Endothelial cell of umbilical vein (primary cell): ENCODE measurements at regions not wholly inside any gene's neighbourhood (a gene's known extent, or its start where the extent isn't known, plus 50 kb on each side); places are given as distances from the start of the nearest gene placed in this dataset.

Source experiments
- BruUV-seq: library from RNA; stranded (reverse); fragments of 400-500 nt; replicated peaks from 2 replicates; lab custom pipeline; 2021; lab: Mats Ljungman, UMichigan
- CTCF ChIA-PET: fragments of 300-600, 350-600 bp; sonication (Branson Sonifier 250); formaldehyde crosslinking; loops from one replicate; lab custom pipeline; 2021; ENCODE audit warnings: antibody characterized with exemption, inconsistent platforms; lab: Charles Lee
- POLR2A ChIA-PET: fragments of 300-600, 350-600 bp; sonication (Branson Sonifier 250); formaldehyde crosslinking; loops from one replicate; lab custom pipeline; 2021; ENCODE audit warnings: antibody characterized with exemption, inconsistent platforms; lab: Charles Lee
- DNase-seq: peaks from one replicate; pipeline ENCODE4 v3.0.0-alpha.2; 2011; ENCODE audit warnings: low read depth, low spot score
- FAIRE-seq: peaks from 2 replicates; lab custom pipeline; 2011; peaks lifted over from hg19 to GRCh38; lab: Jason Lieb, UNC
- H2AFZ ChIP-seq: 2 replicates; pipeline ENCODE4 v1.6.0; 2012; ENCODE audit warnings: low read depth, low read length, control low read depth, inconsistent platforms
- H3K27ac ChIP-seq: 2 replicates; pipeline ENCODE4 v1.5.1; 2011; ENCODE audit warnings: low read depth, mild to moderate bottlenecking, control low read depth, low read length, moderate library complexity; ENCODE audit not compliant: insufficient read depth
- H3K27me3 ChIP-seq, 2 experiments: 2 replicates each; pipeline versions ENCODE4 v1.6.0 to v1.6.1; 2011; ENCODE audit warnings: low read length in 2 of 2, mixed read lengths in 1 of 2; ENCODE audit not compliant: control insufficient read depth in 2 of 2, insufficient read depth in 2 of 2
- H3K36me3 ChIP-seq, 2 experiments: 2 replicates in 1 of 2; 3 replicates in 1 of 2; pipeline ENCODE4 v1.5.1; 2011; ENCODE audit warnings: low read length in 2 of 2, mild to moderate bottlenecking in 1 of 2, moderate library complexity in 1 of 2; ENCODE audit not compliant: control insufficient read depth in 2 of 2, insufficient read depth in 2 of 2; ENCODE audit errors: extremely low read depth in 1 of 2
- H3K4me1 ChIP-seq: 3 replicates; pipeline ENCODE4 v1.5.1; 2011; ENCODE audit warnings: mild to moderate bottlenecking, low read length; ENCODE audit not compliant: control insufficient read depth, insufficient read depth; ENCODE audit errors: extremely low read depth
- H3K4me2 ChIP-seq: 2 replicates; pipeline ENCODE4 v1.6.1; 2011; ENCODE audit warnings: low read length, control low read depth, mixed read lengths; ENCODE audit not compliant: insufficient read depth
- H3K4me3 ChIP-seq, 3 experiments: fragments of 200-600 bp in 1 of 3; sonication (generic), shearing (Covaris generic) in 1 of 3; replicated peaks in 1 of 3; 2 replicates each; pipeline ENCODE4 v1.5.1; 2011 to 2016; ENCODE audit warnings: control low read depth in 3 of 3, low read length in 3 of 3, mild to moderate bottlenecking in 2 of 3, inconsistent platforms in 1 of 3, low read depth in 1 of 3, moderate library complexity in 1 of 3; ENCODE audit not compliant: insufficient read depth in 1 of 3
- H3K79me2 ChIP-seq: 2 replicates; pipeline ENCODE4 v1.6.0; 2012; ENCODE audit warnings: low read length, inconsistent platforms; ENCODE audit not compliant: control insufficient read depth, insufficient read depth
- H3K9ac ChIP-seq: replicated peaks from 2 replicates; pipeline ENCODE3; 2011; ENCODE audit warnings: low read length, control low read depth; ENCODE audit not compliant: insufficient read depth; ENCODE audit errors: extremely low read depth
- H3K9me1 ChIP-seq: replicated peaks from 3 replicates; pipeline ENCODE4 v1.6.0; 2011; ENCODE audit warnings: mild to moderate bottlenecking, low read length; ENCODE audit not compliant: control insufficient read depth, insufficient read depth; ENCODE audit errors: extremely low read depth
- H3K9me3 ChIP-seq: replicated peaks from 2 replicates; pipeline ENCODE4 v1.5.1; 2012; ENCODE audit warnings: low read length, inconsistent platforms; ENCODE audit not compliant: control insufficient read depth, insufficient read depth
- H4K20me1 ChIP-seq: replicated peaks from 2 replicates; pipeline ENCODE3; 2011; ENCODE audit warnings: mild to moderate bottlenecking, low read length; ENCODE audit not compliant: control insufficient read depth, insufficient read depth; ENCODE audit errors: extremely low read depth
- EZH2 ChIP-seq: IDR thresholded peaks from 2 replicates; pipeline ENCODE4 v1.6.1; 2012; ENCODE audit warnings: borderline replicate concordance, low read depth, mild to moderate bottlenecking, moderate library complexity, low read length, inconsistent platforms; ENCODE audit not compliant: severe bottlenecking
- FOS ChIP-seq: IDR thresholded peaks from 2 replicates; pipeline ENCODE4 v1.6.1; 2011; ENCODE audit warnings: mild to moderate bottlenecking, low read length, moderate library complexity, borderline replicate concordance; ENCODE audit not compliant: insufficient read depth
- GATA2 ChIP-seq: IDR thresholded peaks from 2 replicates; pipeline ENCODE4 v1.7.0; 2011; ENCODE audit warnings: low read depth, mild to moderate bottlenecking, moderate library complexity, mixed read lengths, low read length; ENCODE audit not compliant: insufficient read length, insufficient read depth
- JUN ChIP-seq: IDR thresholded peaks from 2 replicates; pipeline ENCODE4 v1.6.1; 2011; ENCODE audit warnings: borderline replicate concordance, low read depth; ENCODE audit not compliant: insufficient read length, insufficient read depth
- MYC ChIP-seq: IDR thresholded peaks from one replicate; pipeline ENCODE4 v1.6.1; 2011; ENCODE audit warnings: mild to moderate bottlenecking, low read depth, low read length
- POLR2A ChIP-seq: IDR thresholded peaks from 2 replicates; pipeline ENCODE4 v1.6.1; 2012; ENCODE audit warnings: low read depth, mild to moderate bottlenecking, control low read depth, low read length
- POLR2AphosphoS5 ChIP-seq: IDR thresholded peaks from 2 replicates; pipeline ENCODE4 v1.6.1; 2012; ENCODE audit warnings: low read depth, mild to moderate bottlenecking, control low read depth, low read length, moderate library complexity; ENCODE audit not compliant: insufficient read depth
- dilution Hi-C: fragments of 300-500 bp; cut with MboI; formaldehyde crosslinking; loops from one replicate; pipeline ENCODE4 v1.15.0; 2019; ENCODE audit warnings: low sequenced_read_pairs; ENCODE audit not compliant: extremely low pct_ligation_motif_present
- intact Hi-C: fragments of 100-400 bp; cut with micrococcal nuclease; formaldehyde crosslinking; loops from one replicate; pipeline ENCODE4 v1.10.0; 2022
- TF ChIP-seq, protein P1 (sequence below): IDR thresholded peaks from 2 replicates; pipeline ENCODE4 v1.6.1; 2011; ENCODE audit not compliant: insufficient read depth, insufficient read length
- TF ChIP-seq, protein P2 (sequence below), 2 donors: IDR thresholded peaks; 1 replicate in 1 of 2; 2 replicates in 1 of 2; pipeline ENCODE4 v1.5.1; 2011; ENCODE audit warnings: low read length in 2 of 2, mild to moderate bottlenecking in 2 of 2, moderate library complexity in 2 of 2, control low read depth in 1 of 2, inconsistent platforms in 1 of 2, low read depth in 1 of 2; ENCODE audit not compliant: insufficient read depth in 1 of 2; ENCODE audit errors: extremely low read depth in 1 of 2

DNA sequence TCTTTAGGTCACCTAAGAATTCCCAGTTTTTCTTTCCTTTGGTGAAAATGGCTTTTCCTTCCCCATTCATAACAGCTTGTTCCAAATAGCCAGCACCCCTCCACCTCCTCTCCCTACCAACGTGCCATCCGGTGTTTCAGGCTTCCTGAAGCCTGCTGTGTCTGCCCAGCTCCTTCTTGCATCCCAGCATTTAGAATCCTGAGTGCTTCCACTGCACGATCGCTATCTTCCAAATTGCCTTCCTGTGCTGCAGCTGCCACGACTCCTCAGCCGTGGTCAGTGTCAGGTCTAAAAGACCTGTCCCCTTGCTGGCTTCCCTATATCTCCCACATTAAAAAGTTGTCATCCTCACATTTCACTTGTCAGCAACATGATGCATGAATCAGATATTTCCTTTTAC is 550.3 kb upstream of the JARID2 start:
- no peak overlapping the region for H3K27ac ChIP-seq
- BruUV-seq, result no TSS peak
- DNase-seq (no peak), FAIRE-seq (no peak)
- no peaks in the 10 kb centered on the region for H3K9me1 ChIP-seq
- H2AFZ ChIP-seq, result no peak overlapping the region
- no peak overlapping the region for H3K4me3 ChIP-seq
- H3K4me2 ChIP-seq, result no peak overlapping the region
- H3K79me2 ChIP-seq, result no peaks in the 10 kb centered on the region
- TF ChIP-seq EZH2, result no peak
- TF ChIP-seq, protein P1, sequence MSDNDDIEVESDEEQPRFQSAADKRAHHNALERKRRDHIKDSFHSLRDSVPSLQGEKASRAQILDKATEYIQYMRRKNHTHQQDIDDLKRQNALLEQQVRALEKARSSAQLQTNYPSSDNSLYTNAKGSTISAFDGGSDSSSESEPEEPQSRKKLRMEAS, result no peak
- TF ChIP-seq GATA2, result no peak
- TF ChIP-seq, protein P2, sequence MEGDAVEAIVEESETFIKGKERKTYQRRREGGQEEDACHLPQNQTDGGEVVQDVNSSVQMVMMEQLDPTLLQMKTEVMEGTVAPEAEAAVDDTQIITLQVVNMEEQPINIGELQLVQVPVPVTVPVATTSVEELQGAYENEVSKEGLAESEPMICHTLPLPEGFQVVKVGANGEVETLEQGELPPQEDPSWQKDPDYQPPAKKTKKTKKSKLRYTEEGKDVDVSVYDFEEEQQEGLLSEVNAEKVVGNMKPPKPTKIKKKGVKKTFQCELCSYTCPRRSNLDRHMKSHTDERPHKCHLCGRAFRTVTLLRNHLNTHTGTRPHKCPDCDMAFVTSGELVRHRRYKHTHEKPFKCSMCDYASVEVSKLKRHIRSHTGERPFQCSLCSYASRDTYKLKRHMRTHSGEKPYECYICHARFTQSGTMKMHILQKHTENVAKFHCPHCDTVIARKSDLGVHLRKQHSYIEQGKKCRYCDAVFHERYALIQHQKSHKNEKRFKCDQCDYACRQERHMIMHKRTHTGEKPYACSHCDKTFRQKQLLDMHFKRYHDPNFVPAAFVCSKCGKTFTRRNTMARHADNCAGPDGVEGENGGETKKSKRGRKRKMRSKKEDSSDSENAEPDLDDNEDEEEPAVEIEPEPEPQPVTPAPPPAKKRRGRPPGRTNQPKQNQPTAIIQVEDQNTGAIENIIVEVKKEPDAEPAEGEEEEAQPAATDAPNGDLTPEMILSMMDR (IDR thresholded peaks at IDR 0.05; ENCODE audit: extremely low read depth in 1 of 2, insufficient read depth in 1 of 2, low read depth in 1 of 2, low read length in 2 of 2), result no peak
- no peak for TF ChIP-seq POLR2A
- TF ChIP-seq JUN, result no peak
- TF ChIP-seq POLR2AphosphoS5, result no peak
- TF ChIP-seq FOS, result no peak
- no peak for TF ChIP-seq MYC
- no peaks in the 10 kb centered on the region for H3K36me3 ChIP-seq
- ChIA-PET POLR2A (no interaction called here), CTCF (no interaction called here)
- peaks cover 2% of the 10 kb centered on the region for H3K9me3 ChIP-seq
- dilution Hi-C loops, result no loop called here
- no peaks in the 10 kb centered on the region for H3K4me1 ChIP-seq
- H3K9ac ChIP-seq, result no peak overlapping the region
- intact Hi-C loops, result no loop called here
- H4K20me1 ChIP-seq, result no peaks in the 10 kb centered on the region
- H3K27me3 ChIP-seq, result no peaks in the 10 kb centered on the region
